DOHH2 (cell line): ENCODE measurements at regions not wholly inside any gene's neighbourhood (a gene's known extent, or its start where the extent isn't known, plus 50 kb on each side); places are given as distances from the start of the nearest gene placed in this dataset.

ENCODE experiments used
- H3F3A ChIP-seq: fragments of 200-600 bp; sonication (generic), shearing (Covaris generic); 2 replicates; pipeline ENCODE4 v1.6.0; 2016; ENCODE audit warnings: antibody characterized with exemption, mild to moderate bottlenecking; ENCODE audit not compliant: control insufficient read depth, insufficient read depth
- H3K27ac ChIP-seq: fragments of 200-600 bp; sonication (generic); 2 replicates; pipeline ENCODE4 v1.5.1; 2014; ENCODE audit warnings: low read depth, mild to moderate bottlenecking, low read length, moderate library complexity
- H3K27me3 ChIP-seq: fragments of 200-600 bp; sonication (generic); 2 replicates; pipeline ENCODE4 v1.6.1; 2014; ENCODE audit warnings: mild to moderate bottlenecking, low read length, mixed read lengths; ENCODE audit not compliant: control insufficient read depth
- H3K36me3 ChIP-seq: fragments of 200-600 bp; sonication (generic); 2 replicates; pipeline ENCODE4 v1.6.1; 2014; ENCODE audit warnings: mild to moderate bottlenecking, low read length, moderate library complexity, mixed read lengths; ENCODE audit not compliant: control insufficient read depth
- H3K4me1 ChIP-seq: fragments of 200-600 bp; sonication (generic); 2 replicates; pipeline ENCODE4 v1.6.1; 2014; ENCODE audit warnings: mild to moderate bottlenecking, low read length, mixed read lengths; ENCODE audit not compliant: control insufficient read depth
- H3K4me2 ChIP-seq: fragments of 200-600 bp; sonication (generic); 2 replicates; pipeline ENCODE4 v1.6.0; 2014; ENCODE audit warnings: mild to moderate bottlenecking, low read length, moderate library complexity
- H3K4me3 ChIP-seq: fragments of 200-600 bp; sonication (generic); 2 replicates; pipeline ENCODE4 v1.5.1; 2014; ENCODE audit warnings: mild to moderate bottlenecking, low read length, mixed read lengths
- H3K79me2 ChIP-seq: fragments of 200-600 bp; sonication (generic); 2 replicates; pipeline ENCODE4 v1.6.1; 2014; ENCODE audit warnings: mild to moderate bottlenecking, low read length, mixed read lengths; ENCODE audit not compliant: control insufficient read depth
- H3K9me2 ChIP-seq: fragments of 200-600 bp; sonication (generic); replicated peaks from 2 replicates; pipeline ENCODE4 v1.6.1; 2014; ENCODE audit warnings: mild to moderate bottlenecking, low read length, mixed read lengths; ENCODE audit not compliant: control insufficient read depth
- H3K9me3 ChIP-seq: fragments of 200-600 bp; sonication (generic); 2 replicates; pipeline ENCODE4 v1.6.1; 2014; ENCODE audit warnings: antibody characterized with exemption, low read length, mixed read lengths; ENCODE audit not compliant: control insufficient read depth, insufficient read depth
- H4K20me1 ChIP-seq: fragments of 200-600 bp; sonication (generic); 2 replicates; pipeline ENCODE4 v1.6.0; 2014; ENCODE audit warnings: low read depth, mild to moderate bottlenecking, antibody characterized with exemption, low read length, moderate library complexity; ENCODE audit not compliant: control insufficient read depth, insufficient read depth
- EZH2phosphoT487 ChIP-seq: fragments of 200-600 bp; sonication (generic); IDR thresholded peaks from 2 replicates; pipeline ENCODE4 v1.6.1; 2017; ENCODE audit warnings: borderline replicate concordance, mild to moderate bottlenecking, antibody characterized with exemption, low read length, moderate library complexity, mixed read lengths
- TF ChIP-seq, protein P1 (sequence below): fragments of 200-600 bp; sonication (generic); IDR thresholded peaks from one replicate; pipeline ENCODE4 v1.5.1; 2014; ENCODE audit warnings: antibody characterized with exemption, mild to moderate bottlenecking, low read depth, low read length; ENCODE audit not compliant: poor library complexity, severe bottlenecking

DNA sequence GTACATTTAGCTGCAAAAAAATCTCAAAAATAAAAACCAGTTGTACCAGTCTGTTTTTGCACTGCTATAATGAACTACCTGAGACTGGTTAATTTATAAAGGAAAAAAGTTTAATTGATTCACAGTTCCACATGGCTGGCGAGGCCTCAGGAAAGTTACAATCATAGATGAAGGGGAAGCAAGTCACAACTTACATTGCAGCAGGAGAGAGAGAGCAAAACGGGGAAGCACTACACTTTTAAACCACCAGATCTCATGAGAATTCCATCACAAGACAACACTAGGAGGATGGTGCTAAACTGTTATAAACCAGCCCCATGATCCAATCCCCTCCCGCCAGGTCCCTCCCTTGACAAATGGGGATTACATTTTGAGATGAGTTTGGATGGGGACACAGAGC lies 186.0 kb downstream of the TMTC3 start:
- TF ChIP-seq, protein P1, sequence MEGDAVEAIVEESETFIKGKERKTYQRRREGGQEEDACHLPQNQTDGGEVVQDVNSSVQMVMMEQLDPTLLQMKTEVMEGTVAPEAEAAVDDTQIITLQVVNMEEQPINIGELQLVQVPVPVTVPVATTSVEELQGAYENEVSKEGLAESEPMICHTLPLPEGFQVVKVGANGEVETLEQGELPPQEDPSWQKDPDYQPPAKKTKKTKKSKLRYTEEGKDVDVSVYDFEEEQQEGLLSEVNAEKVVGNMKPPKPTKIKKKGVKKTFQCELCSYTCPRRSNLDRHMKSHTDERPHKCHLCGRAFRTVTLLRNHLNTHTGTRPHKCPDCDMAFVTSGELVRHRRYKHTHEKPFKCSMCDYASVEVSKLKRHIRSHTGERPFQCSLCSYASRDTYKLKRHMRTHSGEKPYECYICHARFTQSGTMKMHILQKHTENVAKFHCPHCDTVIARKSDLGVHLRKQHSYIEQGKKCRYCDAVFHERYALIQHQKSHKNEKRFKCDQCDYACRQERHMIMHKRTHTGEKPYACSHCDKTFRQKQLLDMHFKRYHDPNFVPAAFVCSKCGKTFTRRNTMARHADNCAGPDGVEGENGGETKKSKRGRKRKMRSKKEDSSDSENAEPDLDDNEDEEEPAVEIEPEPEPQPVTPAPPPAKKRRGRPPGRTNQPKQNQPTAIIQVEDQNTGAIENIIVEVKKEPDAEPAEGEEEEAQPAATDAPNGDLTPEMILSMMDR, result no peak
- TF ChIP-seq EZH2phosphoT487, result no peak
- Histone ChIP-seq H3K4me2 (no peak overlapping the region), H3K36me3 (no peaks in the 10 kb centered on the region)

GRCh38 chr12:88329833-88330232 lies 187.7 kb downstream of the TMTC3 start:
- no peaks in the 10 kb centered on the region for H3K9me2 ChIP-seq
- no peaks in the 10 kb centered on the region for H3K27me3 ChIP-seq
- H3K4me2 ChIP-seq, result no peak overlapping the region
- TF ChIP-seq, protein P1, result no peak
- no peak for TF ChIP-seq EZH2phosphoT487
- H3K36me3 ChIP-seq, result no peaks in the 10 kb centered on the region
- H4K20me1 ChIP-seq, result no peaks in the 10 kb centered on the region
- no peaks in the 10 kb centered on the region for H3K9me3 ChIP-seq
- no peak overlapping the region for H3K27ac ChIP-seq
- H3K79me2 ChIP-seq, result no peaks in the 10 kb centered on the region
- H3K4me3 ChIP-seq, result no peak overlapping the region
- peaks cover 11% of the 10 kb centered on the region for H3K4me1 ChIP-seq
- H3F3A ChIP-seq, result no peaks in the 10 kb centered on the region

More for the DNA sequence above, 186.0 kb downstream of the TMTC3 start:
- Histone ChIP-seq H3F3A (no peaks in the 10 kb centered on the region), H3K79me2 (no peaks in the 10 kb centered on the region), H3K4me1 (no peaks in the 10 kb centered on the region), H4K20me1 (no peaks in the 10 kb centered on the region), H3K27ac (no peak overlapping the region), H3K9me2 (no peaks in the 10 kb centered on the region), H3K27me3 (no peaks in the 10 kb centered on the region), H3K4me3 (no peak overlapping the region), H3K9me3 (no peaks in the 10 kb centered on the region)

DNA sequence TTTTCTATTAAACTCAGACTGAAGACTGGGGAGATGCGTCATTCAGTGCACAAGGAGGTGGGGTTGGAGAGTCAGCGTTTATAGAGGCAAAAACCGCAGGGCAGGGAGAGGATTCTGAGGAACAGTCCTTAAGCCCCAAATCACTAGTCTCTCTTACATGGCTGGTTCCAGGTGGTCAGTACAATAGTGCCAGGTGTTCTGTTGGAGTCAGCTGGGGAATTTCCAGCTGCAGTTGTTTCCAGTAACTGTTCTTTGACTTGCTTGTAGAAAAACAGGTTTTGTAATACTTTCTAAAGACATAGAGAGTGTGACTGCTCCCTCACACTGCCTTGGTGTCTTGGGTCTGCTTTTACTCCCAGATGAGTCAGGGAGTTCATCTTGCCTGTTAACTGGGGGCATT lies 192.2 kb downstream of the TMTC3 start:
- no peaks in the 10 kb centered on the region for H3K79me2 ChIP-seq
- H3K27me3 ChIP-seq, result no peaks in the 10 kb centered on the region
- no peaks in the 10 kb centered on the region for H3K9me2 ChIP-seq
- TF ChIP-seq EZH2phosphoT487, result no peak
- TF ChIP-seq, protein P1, result no peak
- H3K4me2 ChIP-seq, result no peak overlapping the region
- H3K4me3 ChIP-seq, result no peak overlapping the region
- H4K20me1 ChIP-seq, result no peaks in the 10 kb centered on the region
- no peaks in the 10 kb centered on the region for H3F3A ChIP-seq
- H3K27ac ChIP-seq, result no peak overlapping the region
- H3K9me3 ChIP-seq, result no peaks in the 10 kb centered on the region
- peaks cover 11% of the 10 kb centered on the region for H3K4me1 ChIP-seq
- no peaks in the 10 kb centered on the region for H3K36me3 ChIP-seq
